HFFc6 (cell line): ENCODE measurements at regions not wholly inside any gene's neighbourhood (a gene's known extent, or its start where the extent isn't known, plus 50 kb on each side); places are given as distances from the start of the nearest gene placed in this dataset.
"Not testable (repeated sequence)": the region's sequence is repeated elsewhere in the genome, so short reads cannot be mapped to it uniquely, and the experiment has no call there.

Experiments
- DNase-seq: peaks from one replicate; pipeline ENCODE4 v3.0.0-alpha.2; 2018
- H3K27ac Mint-ChIP-seq: 2 replicates; pipeline ENCODE4 v1.8.0; 2020; ENCODE audit warnings: mild to moderate bottlenecking, mixed read lengths
- H3K27me3 Mint-ChIP-seq: 2 replicates; pipeline ENCODE4 v1.8.0; 2021; ENCODE audit warnings: mild to moderate bottlenecking, moderate library complexity, mixed read lengths; ENCODE audit not compliant: insufficient read depth
- H3K36me3 Mint-ChIP-seq: 2 replicates; pipeline ENCODE4 v1.8.0; 2021; ENCODE audit warnings: low read depth, mixed read lengths
- H3K4me1 Mint-ChIP-seq: 2 replicates; pipeline ENCODE4 v1.8.0; 2020; ENCODE audit warnings: low read depth, mixed read lengths
- H3K4me3 Mint-ChIP-seq: 2 replicates; pipeline ENCODE4 v1.8.0; 2020; ENCODE audit warnings: mild to moderate bottlenecking, moderate library complexity, mixed read lengths
- H3K9me3 Mint-ChIP-seq: 2 replicates; pipeline ENCODE4 v1.8.0; 2020; ENCODE audit warnings: mild to moderate bottlenecking, mixed read lengths
- CTCF ChIP-seq: fragments of 200-600 bp; sonication (generic); IDR thresholded peaks from 2 replicates; pipeline ENCODE4 v1.5.0; 2021; ENCODE audit warnings: antibody characterized with exemption, mild to moderate bottlenecking

- peaks cover 2% of the 10 kb centered on the region for H3K27me3 Mint-ChIP-seq
- H3K4me1 Mint-ChIP-seq = no peaks in the 10 kb centered on the region
- DNase-seq = no peak
- no peaks in the 10 kb centered on the region for H3K36me3 Mint-ChIP-seq
- H3K27ac Mint-ChIP-seq = no peak overlapping the region
- no peak overlapping the region for H3K4me3 Mint-ChIP-seq
- no peaks in the 10 kb centered on the region for H3K9me3 Mint-ChIP-seq
- no peak for TF ChIP-seq CTCF
These were observed 84.1 kb upstream of the ZNF800 start for GRCh38 chr7:127476618-127477017.

DNA sequence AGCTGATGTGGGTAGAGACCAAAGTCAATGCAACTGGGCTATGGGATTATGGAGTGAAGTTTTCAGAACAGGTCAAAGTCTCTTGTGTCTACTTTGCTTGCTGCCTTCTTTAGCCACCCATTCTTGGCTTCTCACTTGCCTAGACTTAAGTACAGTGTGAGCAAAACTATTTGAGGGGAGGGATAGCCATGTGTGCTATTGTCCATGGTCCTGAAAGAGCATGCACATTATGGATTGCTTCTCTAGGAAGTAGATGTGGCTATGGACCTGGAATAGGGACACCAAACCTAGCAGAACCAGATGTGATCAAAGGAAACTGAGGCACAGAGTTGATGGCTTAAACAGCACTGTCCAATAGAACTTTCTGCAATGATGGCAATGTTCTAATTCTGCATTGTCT, 81.9 kb upstream of the ZNF800 start:
- H3K9me3 Mint-ChIP-seq = no peaks in the 10 kb centered on the region
- no peak for TF ChIP-seq CTCF
- H3K4me1 Mint-ChIP-seq = no peaks in the 10 kb centered on the region
- no peaks in the 10 kb centered on the region for H3K36me3 Mint-ChIP-seq
- no peak for DNase-seq
- H3K4me3 Mint-ChIP-seq = no peak overlapping the region
- no peak overlapping the region for H3K27ac Mint-ChIP-seq
- H3K27me3 Mint-ChIP-seq = peaks cover 2% of the 10 kb centered on the region

- H3K9me3 Mint-ChIP-seq = no peaks in the 10 kb centered on the region
- TF ChIP-seq CTCF = no peak
- no peak for DNase-seq
- H3K27me3 Mint-ChIP-seq = peaks cover 2% of the 10 kb centered on the region
- H3K36me3 Mint-ChIP-seq = no peaks in the 10 kb centered on the region
- H3K4me3 Mint-ChIP-seq = no peak overlapping the region
- H3K27ac Mint-ChIP-seq = no peak overlapping the region
- H3K4me1 Mint-ChIP-seq = no peaks in the 10 kb centered on the region
These were observed 80.9 kb upstream of the ZNF800 start for GRCh38 chr7:127473409-127473808.

DNA sequence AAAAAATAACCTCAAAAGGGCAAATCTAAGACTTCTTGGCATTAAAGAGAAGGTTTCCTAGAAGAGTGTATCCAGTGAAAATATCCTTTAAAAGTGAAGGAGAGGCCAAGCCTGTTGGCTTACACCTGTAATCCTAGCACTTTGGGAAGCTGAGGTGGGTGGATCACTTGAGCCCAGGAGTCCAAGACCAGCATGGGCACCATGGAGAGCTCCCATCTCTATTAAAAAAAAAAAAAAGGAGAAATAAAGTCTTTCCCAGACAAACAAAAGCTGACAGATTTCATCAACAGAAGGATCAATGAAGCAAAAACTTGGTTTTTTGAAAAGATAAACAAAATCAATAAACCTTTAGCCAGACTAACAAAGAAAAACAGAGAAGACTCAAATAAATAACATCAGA, 67.6 kb upstream of the ZNF800 start:
- H3K27ac Mint-ChIP-seq = no peak overlapping the region
- H3K4me1 Mint-ChIP-seq = no peaks in the 10 kb centered on the region
- no peaks in the 10 kb centered on the region for H3K36me3 Mint-ChIP-seq
- H3K27me3 Mint-ChIP-seq = peaks cover 2% of the 10 kb centered on the region; the same call in 1 of the 2 replicates
- no peaks in the 10 kb centered on the region; the same call in 1 of the 2 replicates for H3K9me3 Mint-ChIP-seq
- no peak for TF ChIP-seq CTCF
- no peak for DNase-seq
- H3K4me3 Mint-ChIP-seq = no peak overlapping the region

GRCh38 chr7:127451258-127451657, 58.8 kb upstream of the ZNF800 start:
- not testable (repeated sequence) for H3K4me3 Mint-ChIP-seq, DNase-seq, H3K36me3 Mint-ChIP-seq, H3K4me1 Mint-ChIP-seq, H3K9me3 Mint-ChIP-seq, H3K27me3 Mint-ChIP-seq, H3K27ac Mint-ChIP-seq

GRCh38 chr7:127448566-127448965, 56.1 kb upstream of the ZNF800 start:
- H3K4me3 Mint-ChIP-seq = no peak overlapping the region
- no peak for TF ChIP-seq CTCF
- no peak for DNase-seq
- no peaks in the 10 kb centered on the region for H3K36me3 Mint-ChIP-seq
- H3K27ac Mint-ChIP-seq = no peak overlapping the region
- peaks cover 10% of the 10 kb centered on the region for H3K27me3 Mint-ChIP-seq
- H3K9me3 Mint-ChIP-seq = peaks cover 9% of the 10 kb centered on the region; the same call in 1 of the 2 replicates
- H3K4me1 Mint-ChIP-seq = no peaks in the 10 kb centered on the region
